ENCODE measurements at regions not wholly inside any gene's neighbourhood (a gene's known extent, or its start where the extent isn't known, plus 50 kb on each side); places are given as distances from the start of the nearest gene placed in this dataset.
"Not testable (repeated sequence)": the region's sequence is repeated elsewhere in the genome, so short reads cannot be mapped to it uniquely, and the experiment has no call there.

DNA sequence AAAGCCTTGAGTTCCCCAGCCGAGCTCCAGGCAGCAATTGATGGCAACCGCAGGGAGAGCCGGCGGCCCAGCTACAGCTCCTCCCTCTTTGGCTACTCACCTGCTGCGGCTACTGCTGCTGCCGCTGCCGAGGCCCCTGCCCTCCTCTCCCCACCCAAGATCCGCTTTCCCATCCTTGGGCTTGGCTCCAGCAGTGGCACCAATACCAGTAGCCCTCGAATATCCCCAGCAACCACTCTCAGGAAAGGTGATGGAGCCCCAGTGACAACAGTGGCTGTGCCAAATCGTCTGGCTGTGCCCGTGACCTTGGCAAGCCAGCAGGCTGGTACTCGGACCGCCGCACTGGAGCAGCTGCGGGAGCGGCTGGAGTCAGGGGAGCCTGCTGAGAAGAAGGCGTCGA lies 298.0 kb upstream of the ADGRL2 start:
- not testable (repeated sequence) for TF ChIP-seq CTCF, POLR2AphosphoS5, POLR2A (IDR thresholded peaks at IDR 0.05)

Data from breast epithelium (tissue), 3 donors.